Erythroblast (primary cell): ENCODE measurements at regions not wholly inside any gene's neighbourhood (a gene's known extent, or its start where the extent isn't known, plus 50 kb on each side); places are given as distances from the start of the nearest gene placed in this dataset.

Experiments used
- GATA1 ChIP-seq: IDR thresholded peaks from 2 replicates; pipeline ENCODE4 v1.6.1; 2011; ENCODE audit warnings: low read depth, mild to moderate bottlenecking, control low read depth, low read length, moderate library complexity
- POLR2A ChIP-seq: IDR thresholded peaks from 2 replicates; pipeline ENCODE4 v1.6.1; 2011; ENCODE audit warnings: mild to moderate bottlenecking, low read length

DNA sequence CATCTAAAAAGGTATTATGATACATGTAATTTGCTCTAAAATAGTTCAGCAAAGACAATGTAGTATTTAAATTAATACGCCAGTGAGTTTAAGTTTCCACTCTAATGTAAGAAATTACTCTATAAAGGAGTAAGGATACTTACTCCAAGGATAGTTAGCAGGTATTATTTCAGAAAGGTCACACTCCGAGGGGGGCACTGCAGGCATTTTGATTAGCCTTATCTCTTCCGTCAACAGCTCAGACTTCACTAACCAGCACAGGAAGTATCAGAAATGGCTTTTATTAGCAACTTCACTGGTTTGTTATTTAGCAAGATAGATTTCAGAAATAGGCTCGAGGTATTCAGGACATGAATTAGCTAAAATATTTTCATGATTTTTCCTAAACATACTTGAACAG lies 127.0 kb downstream of the COX18 start:
- TF ChIP-seq POLR2A (no peak), GATA1 (no peak)
